Heart left ventricle (tissue), 13 donors: ENCODE measurements at regions not wholly inside any gene's neighbourhood (a gene's known extent, or its start where the extent isn't known, plus 50 kb on each side); places are given as distances from the start of the nearest gene placed in this dataset.
"Not testable (repeated sequence)": the region's sequence is repeated elsewhere in the genome, so short reads cannot be mapped to it uniquely, and the experiment has no call there.

Experiments used
- POLR2A ChIP-seq, 2 donors: fragments of 450-650 bp; IDR thresholded peaks; one replicate each; pipeline ENCODE4 v1.6.1; 2017; ENCODE audit warnings: antibody characterized with exemption in 2 of 2, mild to moderate bottlenecking in 2 of 2, moderate library complexity in 2 of 2
- TF ChIP-seq, protein P1 (sequence below), 12 donors: fragments of 200-600 bp; sonication (generic) in 4 of 12; IDR thresholded peaks; one replicate each; pipeline versions ENCODE4 v1.5.0 to v1.8.0; 2018 to 2022; ENCODE audit warnings: antibody characterized with exemption in 12 of 12, mild to moderate bottlenecking in 5 of 12
- donor health status: ischemic (EF 13 %, LVEDD 7.1; RV severe dilation, severe dysfunction).
- donor health status: DM: no; HTN: yes; CAD: no.
- donor health status: DM: no; HTN: no; CAD: no.
- donor health status: ischemic (EF 25% LVEDD 6.9; RV normal size, moderate dysfunction).
- donor health status: ischemic (EF 25% LVEDD 5.7; RV mildly dilated, moderate dysfunction).
- donor health status: ischemic (EF 35%, LVEDD 5.7; RV mildly dilated, moderate dysfunction).
- donor health status: nonischemic (EF 11% LVEDD 7.7; RV severe dilation, severe dysfunction).
- donor health status: DM: yes; HTN: yes; CAD: no.
- donor health status: PGD.
- donor health status: ischemic (EF 29% LVEDD 5.4; RV normal size, mild dysfunction).
- donor health status: nonischemic (EF 23%, LVEDD 6.1; RV moderate dilation, normal function).

DNA sequence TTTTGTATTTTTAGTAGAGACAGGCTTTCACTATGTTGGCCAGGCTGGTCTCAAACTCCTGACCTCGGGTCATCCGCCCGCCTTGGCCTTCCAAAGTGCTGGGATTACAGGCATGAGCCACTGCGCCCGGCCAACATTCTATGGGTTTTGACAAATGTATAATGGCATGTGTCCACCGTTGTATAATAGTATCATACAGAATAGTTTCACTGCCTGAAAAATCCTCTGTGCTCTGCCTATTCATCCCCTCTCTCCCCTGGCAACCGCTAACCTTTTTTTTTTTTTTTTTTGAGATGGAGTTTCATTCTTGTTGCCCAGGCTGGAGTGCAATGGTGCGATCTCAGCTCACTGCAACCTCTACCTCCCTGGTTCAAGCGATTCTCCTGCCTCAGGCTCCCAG is 67.7 kb downstream of the TMEM270 start:
- TF ChIP-seq, protein P1, sequence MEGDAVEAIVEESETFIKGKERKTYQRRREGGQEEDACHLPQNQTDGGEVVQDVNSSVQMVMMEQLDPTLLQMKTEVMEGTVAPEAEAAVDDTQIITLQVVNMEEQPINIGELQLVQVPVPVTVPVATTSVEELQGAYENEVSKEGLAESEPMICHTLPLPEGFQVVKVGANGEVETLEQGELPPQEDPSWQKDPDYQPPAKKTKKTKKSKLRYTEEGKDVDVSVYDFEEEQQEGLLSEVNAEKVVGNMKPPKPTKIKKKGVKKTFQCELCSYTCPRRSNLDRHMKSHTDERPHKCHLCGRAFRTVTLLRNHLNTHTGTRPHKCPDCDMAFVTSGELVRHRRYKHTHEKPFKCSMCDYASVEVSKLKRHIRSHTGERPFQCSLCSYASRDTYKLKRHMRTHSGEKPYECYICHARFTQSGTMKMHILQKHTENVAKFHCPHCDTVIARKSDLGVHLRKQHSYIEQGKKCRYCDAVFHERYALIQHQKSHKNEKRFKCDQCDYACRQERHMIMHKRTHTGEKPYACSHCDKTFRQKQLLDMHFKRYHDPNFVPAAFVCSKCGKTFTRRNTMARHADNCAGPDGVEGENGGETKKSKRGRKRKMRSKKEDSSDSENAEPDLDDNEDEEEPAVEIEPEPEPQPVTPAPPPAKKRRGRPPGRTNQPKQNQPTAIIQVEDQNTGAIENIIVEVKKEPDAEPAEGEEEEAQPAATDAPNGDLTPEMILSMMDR (IDR thresholded peaks at IDR 0.05): not testable (repeated sequence)
- TF ChIP-seq POLR2A (IDR thresholded peaks at IDR 0.05): not testable (repeated sequence)
